GM13977 (cell line): ENCODE measurements at regions not wholly inside any gene's neighbourhood (a gene's known extent, or its start where the extent isn't known, plus 50 kb on each side); places are given as distances from the start of the nearest gene placed in this dataset.

Experiments used
- DNase-seq: peaks from one replicate; pipeline ENCODE4 v3.0.0; 2012; ENCODE audit warnings: low spot score
- in situ Hi-C: fragments of 300-500 bp; cut with MboI; formaldehyde crosslinking; loops from one replicate; pipeline ENCODE4 v1.12.0; 2022; ENCODE audit warnings: low sequenced_read_pairs, low pct_unique_long_range_greater_than_20kb, mixed read lengths, inconsistent platforms; ENCODE audit not compliant: unreplicated experiment
- TF ChIP-seq, protein P1 (sequence below): IDR thresholded peaks from 2 replicates; pipeline ENCODE4 v1.5.1; 2012; ENCODE audit warnings: mild to moderate bottlenecking, control low read depth; ENCODE audit not compliant: insufficient read depth; ENCODE audit errors: extremely low read depth, missing control alignments

GRCh38 chr3:137079571-137079970, 121.8 kb downstream of the IL20RB start:
- no peak for DNase-seq
- TF ChIP-seq, protein P1, sequence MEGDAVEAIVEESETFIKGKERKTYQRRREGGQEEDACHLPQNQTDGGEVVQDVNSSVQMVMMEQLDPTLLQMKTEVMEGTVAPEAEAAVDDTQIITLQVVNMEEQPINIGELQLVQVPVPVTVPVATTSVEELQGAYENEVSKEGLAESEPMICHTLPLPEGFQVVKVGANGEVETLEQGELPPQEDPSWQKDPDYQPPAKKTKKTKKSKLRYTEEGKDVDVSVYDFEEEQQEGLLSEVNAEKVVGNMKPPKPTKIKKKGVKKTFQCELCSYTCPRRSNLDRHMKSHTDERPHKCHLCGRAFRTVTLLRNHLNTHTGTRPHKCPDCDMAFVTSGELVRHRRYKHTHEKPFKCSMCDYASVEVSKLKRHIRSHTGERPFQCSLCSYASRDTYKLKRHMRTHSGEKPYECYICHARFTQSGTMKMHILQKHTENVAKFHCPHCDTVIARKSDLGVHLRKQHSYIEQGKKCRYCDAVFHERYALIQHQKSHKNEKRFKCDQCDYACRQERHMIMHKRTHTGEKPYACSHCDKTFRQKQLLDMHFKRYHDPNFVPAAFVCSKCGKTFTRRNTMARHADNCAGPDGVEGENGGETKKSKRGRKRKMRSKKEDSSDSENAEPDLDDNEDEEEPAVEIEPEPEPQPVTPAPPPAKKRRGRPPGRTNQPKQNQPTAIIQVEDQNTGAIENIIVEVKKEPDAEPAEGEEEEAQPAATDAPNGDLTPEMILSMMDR, result no peak
- in situ Hi-C loops, result no loop called here

GRCh38 chr3:137081711-137082110, 123.9 kb downstream of the IL20RB start:
- in situ Hi-C loops, result no loop called here
- TF ChIP-seq, protein P1, result no peak

GRCh38 chr3:137082763-137083162, 125.0 kb downstream of the IL20RB start:
- no peak for DNase-seq
- TF ChIP-seq, protein P1, result no peak
- in situ Hi-C loops, result no loop called here

More at GRCh38 chr3:137081711-137082110, 123.9 kb downstream of the IL20RB start:
- no peak for DNase-seq

DNA sequence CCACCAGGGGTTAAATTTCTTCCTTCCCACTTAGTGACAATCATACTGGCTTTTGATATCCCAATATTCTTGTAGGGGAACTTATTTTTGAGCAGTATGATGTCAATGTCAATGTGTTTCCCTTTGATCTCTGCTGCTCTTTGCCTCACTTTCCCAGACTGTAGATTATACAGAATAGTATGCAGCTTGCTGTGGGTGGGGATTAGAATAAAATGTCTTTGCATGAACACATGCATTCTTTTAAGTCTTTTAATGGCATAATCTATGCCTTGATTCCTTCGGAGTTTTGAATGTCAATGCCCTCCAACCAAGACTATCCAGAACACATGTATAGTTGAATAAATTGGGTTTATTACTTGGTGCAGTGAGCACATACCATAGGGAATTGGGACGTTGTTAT, 125.5 kb downstream of the IL20RB start:
- in situ Hi-C loops, result no loop called here
- DNase-seq, result no peak
- TF ChIP-seq, protein P1, result no peak

- in situ Hi-C loops, result no loop called here
- TF ChIP-seq, protein P1, result no peak
- DNase-seq, result no peak
These were observed 126.8 kb downstream of the IL20RB start for GRCh38 chr3:137084586-137084985.

GRCh38 chr3:137097386-137097785, 139.6 kb downstream of the IL20RB start:
- DNase-seq, result no peak
- TF ChIP-seq, protein P1, result no peak
- in situ Hi-C loops, result no loop called here

DNA sequence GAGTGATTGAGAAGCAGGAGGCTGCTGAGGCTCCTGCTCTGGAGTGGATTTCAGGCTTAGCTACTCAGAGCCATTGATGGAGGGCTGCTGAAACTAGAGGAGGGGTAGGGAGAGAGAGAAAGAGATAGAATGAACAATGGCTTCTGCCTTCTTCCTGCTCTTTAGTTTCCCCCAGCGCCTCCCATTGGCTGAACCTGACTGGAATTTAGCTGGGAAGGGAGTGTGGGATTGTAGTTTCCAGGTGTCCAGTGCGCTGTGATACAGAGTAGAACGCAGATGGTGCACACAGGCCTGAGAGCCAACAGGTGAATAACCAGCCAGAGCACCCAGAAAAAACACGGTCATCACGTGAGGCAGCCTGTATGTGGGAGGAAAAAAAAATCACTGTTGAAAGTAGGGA, 140.1 kb downstream of the IL20RB start:
- in situ Hi-C loops, result no loop called here
- no peak for DNase-seq
- TF ChIP-seq, protein P1, result no peak
